A549 (cell line): ENCODE measurements at regions not wholly inside any gene's neighbourhood (a gene's known extent, or its start where the extent isn't known, plus 50 kb on each side); places are given as distances from the start of the nearest gene placed in this dataset.

ENCODE experiments used
- ATAC-seq, 2 experiments: fragments of 200-7000 bp in 1 of 2; fragments of >200 bp in 1 of 2; cut with Nextera tagmentation in 1 of 2; cut with Tn5 transposase in 1 of 2; 3 replicates each; pipeline versions ENCODE4 v1.8.0 to v1.9.1; 2018 to 2020; ENCODE audit warnings: mild to moderate bottlenecking in 1 of 2, moderate library complexity in 1 of 2
- CTCF ChIA-PET: fragments of 300-600 bp; sonication (Branson Sonifier 250); formaldehyde crosslinking; extraction: SDS; loops from one replicate; lab custom pipeline; 2021; ENCODE audit warnings: antibody characterized with exemption, inconsistent platforms; lab: Yijun Ruan, JAX
- POLR2A ChIA-PET: fragments of 350-600 bp; formaldehyde crosslinking; extraction: SDS; loops from one replicate; lab custom pipeline; 2021; ENCODE audit warnings: antibody characterized with exemption, inconsistent platforms; lab: Yijun Ruan, JAX
- DNase-seq, 2 experiments: peaks; one replicate each; pipeline versions ENCODE4 v3.0.0 to v3.0.0-alpha.2; 2011 to 2016; ENCODE audit warnings: low read depth in 1 of 2, low spot score in 1 of 2
- FAIRE-seq: peaks from 2 replicates; lab custom pipeline; 2011; peaks lifted over from hg19 to GRCh38; lab: Jason Lieb, UNC
- H3K27ac ChIP-seq, 2 experiments: fragments of >200 bp; sonication (Bioruptor Twin); formaldehyde crosslinking; 3 replicates each; pipeline ENCODE4 v1.5.1; 2016 to 2017
- H3K4me1 ChIP-seq: fragments of >200 bp; sonication (Bioruptor Twin); formaldehyde crosslinking; 3 replicates; pipeline ENCODE4 v1.6.1; 2016
- H3K4me2 ChIP-seq: fragments of >200 bp; sonication (Bioruptor Twin); formaldehyde crosslinking; 3 replicates; pipeline ENCODE4 v1.6.1; 2016
- H3K4me3 ChIP-seq: fragments of >200 bp; sonication (Bioruptor Twin); formaldehyde crosslinking; 3 replicates; pipeline ENCODE4 v1.5.1; 2016
- H3K9me3 ChIP-seq: fragments of >200 bp; sonication (Bioruptor Twin); formaldehyde crosslinking; 3 replicates; pipeline ENCODE4 v1.6.1; 2016
- BCL3 ChIP-seq: fragments of >200 bp; sonication (Bioruptor Twin); formaldehyde crosslinking; IDR thresholded peaks from 3 replicates; pipeline ENCODE4 v1.6.1; 2016
- BHLHE40 ChIP-seq: IDR thresholded peaks from 2 replicates; pipeline ENCODE4 v1.6.1; 2012; ENCODE audit warnings: low read depth, low read length, inconsistent platforms
- CBX2 ChIP-seq: fragments of 200-600 bp; sonication (generic); IDR thresholded peaks from 2 replicates; pipeline ENCODE4 v1.6.1; 2016; ENCODE audit warnings: low read depth, mild to moderate bottlenecking, borderline replicate concordance
- CBX8 ChIP-seq: fragments of 200-600 bp; sonication (generic); IDR thresholded peaks from 2 replicates; pipeline ENCODE4 v1.6.1; 2016
- CEBPB ChIP-seq, 2 experiments: fragments of >200 bp in 1 of 2; sonication (Bioruptor Twin) in 1 of 2; formaldehyde crosslinking in 1 of 2; IDR thresholded peaks; 2 replicates each; pipeline ENCODE4 v1.6.1; 2012 to 2016
- EHF ChIP-seq: fragments of 250-450 bp; sonication (Bioruptor Pico); IDR thresholded peaks from 2 replicates; pipeline ENCODE4 v1.5.0; 2020; ENCODE audit warnings: mild to moderate bottlenecking
- EHMT2 ChIP-seq: fragments of 200-600 bp; sonication (generic); IDR thresholded peaks from 2 replicates; pipeline ENCODE4 v1.6.1; 2016; ENCODE audit warnings: antibody characterized with exemption, low read depth, mild to moderate bottlenecking, moderate library complexity
- ELK1 ChIP-seq: fragments of 150-350 bp; IDR thresholded peaks from 2 replicates; pipeline ENCODE4 v1.6.1; 2014; ENCODE audit warnings: low read depth, mild to moderate bottlenecking, low read length
- EP300 ChIP-seq, 2 experiments: fragments of >200 bp; sonication (Bioruptor Twin); formaldehyde crosslinking; IDR thresholded peaks; 2 replicates in 1 of 2; 3 replicates in 1 of 2; pipeline ENCODE4 v1.6.1; 2016 to 2017
- ESRRA ChIP-seq: fragments of 150-350 bp; IDR thresholded peaks from 2 replicates; pipeline ENCODE4 v1.6.1; 2014; ENCODE audit warnings: mild to moderate bottlenecking, low read length, borderline replicate concordance
- FOSB ChIP-seq: fragments of 250-450 bp; sonication (Bioruptor Pico); IDR thresholded peaks from 2 replicates; pipeline ENCODE4 v1.5.0; 2020; ENCODE audit warnings: mild to moderate bottlenecking, moderate library complexity
- FOSL2 ChIP-seq, 2 experiments: fragments of 450-650 bp in 1 of 2; fragments of >200 bp in 1 of 2; sonication (Bioruptor Twin) in 1 of 2; formaldehyde crosslinking; IDR thresholded peaks; 2 replicates each; pipeline versions ENCODE4 v1.5.0 to v1.6.1; 2016 to 2020; ENCODE audit warnings: mild to moderate bottlenecking in 1 of 2, moderate library complexity in 1 of 2
- GATA3 ChIP-seq: IDR thresholded peaks from 2 replicates; pipeline ENCODE4 v1.6.1; 2012; ENCODE audit warnings: borderline replicate concordance
- JUN ChIP-seq, 2 experiments: fragments of >200 bp; sonication (Bioruptor Twin); formaldehyde crosslinking; IDR thresholded peaks; 2 replicates in 1 of 2; 3 replicates in 1 of 2; pipeline ENCODE4 v1.6.1; 2016 to 2017
- KDM5A ChIP-seq: fragments of 200-600 bp; sonication (generic); IDR thresholded peaks from 2 replicates; pipeline ENCODE4 v1.6.1; 2016; ENCODE audit warnings: antibody characterized with exemption, mild to moderate bottlenecking
- MAFK ChIP-seq: fragments of 450-650 bp; IDR thresholded peaks from 2 replicates; pipeline ENCODE4 v1.6.1; 2014; ENCODE audit not compliant: partially characterized antibody
- MAX ChIP-seq: IDR thresholded peaks from 2 replicates; pipeline ENCODE4 v1.6.1; 2012
- NFE2L2 ChIP-seq: fragments of 150-350 bp; conservative IDR thresholded peaks from 2 replicates; pipeline ENCODE4 v1.6.1; 2014; ENCODE audit warnings: low read length
- NPAS2 ChIP-seq: fragments of 250-450 bp; sonication (Bioruptor Pico); IDR thresholded peaks from 2 replicates; pipeline ENCODE4 v1.8.0; 2022; ENCODE audit warnings: mild to moderate bottlenecking, moderate library complexity, borderline replicate concordance
- PHF8 ChIP-seq: fragments of 200-600 bp; sonication (generic); IDR thresholded peaks from 2 replicates; pipeline ENCODE4 v1.6.1; 2016; ENCODE audit warnings: low read depth, mild to moderate bottlenecking, antibody characterized with exemption, moderate library complexity, borderline replicate concordance
- RAD21 ChIP-seq, 2 experiments: fragments of >200 bp in 1 of 2; sonication (Bioruptor Twin) in 1 of 2; formaldehyde crosslinking in 1 of 2; IDR thresholded peaks in 1 of 2; conservative IDR thresholded peaks in 1 of 2; 2 replicates in 1 of 2; 3 replicates in 1 of 2; pipeline ENCODE4 v1.6.1; 2012 to 2018; ENCODE audit warnings: inconsistent platforms in 1 of 2
- RCOR1 ChIP-seq: fragments of 150-350 bp; IDR thresholded peaks from 2 replicates; pipeline ENCODE4 v1.6.1; 2014; ENCODE audit warnings: antibody characterized with exemption, low read length, low read depth
- RFX5 ChIP-seq: fragments of 450-650 bp; IDR thresholded peaks from 2 replicates; pipeline ENCODE4 v1.7.1; 2014; ENCODE audit warnings: antibody characterized with exemption, mild to moderate bottlenecking, moderate library complexity
- TFCP2L1 ChIP-seq: fragments of 250-450 bp; sonication (Bioruptor Pico); IDR thresholded peaks from 2 replicates; pipeline ENCODE4 v1.5.0; 2021; ENCODE audit warnings: mild to moderate bottlenecking
- ZC3H11A ChIP-seq: fragments of 450-650 bp; IDR thresholded peaks from 2 replicates; pipeline ENCODE4 v1.6.1; 2014; ENCODE audit warnings: antibody characterized with exemption, mild to moderate bottlenecking
- ZNF302 ChIP-seq: fragments of 250-450 bp; sonication (Bioruptor Pico); IDR thresholded peaks from 2 replicates; pipeline ENCODE4 v1.9.0; 2021; ENCODE audit warnings: inconsistent platforms, mild to moderate bottlenecking, moderate library complexity
- ZSCAN20 ChIP-seq: fragments of 250-450 bp; sonication (Bioruptor Pico); IDR thresholded peaks from 2 replicates; pipeline ENCODE4 v1.8.0; 2022; ENCODE audit warnings: mild to moderate bottlenecking, moderate library complexity
- WGBS: methylation state at CpG from one replicate; pipeline ENCODE4 v1.1.6; 2017; ENCODE audit errors: missing lambda C conversion rate; 5-methylcytosine and 5-hydroxymethylcytosine counted together
- TF ChIP-seq, protein P1 (sequence below): IDR thresholded peaks from 2 replicates; pipeline ENCODE4 v1.6.1; 2012
- TF ChIP-seq, protein P2 (sequence below): fragments of 450-650 bp; IDR thresholded peaks from 2 replicates; pipeline ENCODE4 v1.6.1; 2014; ENCODE audit warnings: antibody characterized with exemption
- TF ChIP-seq, protein P3 (sequence below): IDR thresholded peaks from 2 replicates; pipeline ENCODE4 v1.6.1; 2012; ENCODE audit warnings: low read depth, borderline replicate concordance

- Histone ChIP-seq H3K4me2 (no peak overlapping the region), H3K4me1 (no peaks in the 10 kb centered on the region), H3K9me3 (no peaks in the 10 kb centered on the region), H3K4me3 (no peak overlapping the region), H3K27ac (no peak overlapping the region)
- FAIRE-seq (no peak), DNase-seq (no peak), ATAC-seq (no peak)
- WGBS, result 40% methylated on average over 1 of the region's 8 CpGs
- CTCF ChIA-PET, result no interaction called here
- no peak for TF ChIP-seq NPAS2 (CRISPR knock-in tag)
- no peak for TF ChIP-seq ELK1
- no peak for TF ChIP-seq MAFK
- TF ChIP-seq EP300 (IDR thresholded peaks at IDR 0.05), result no peak
- no peak for TF ChIP-seq JUN (IDR thresholded peaks at IDR 0.05)
- no peak for TF ChIP-seq CEBPB (IDR thresholded peaks at IDR 0.05)
- TF ChIP-seq ESRRA, result no peak
- no peak for TF ChIP-seq BHLHE40
- TF ChIP-seq KDM5A, result no peak
- no peak for TF ChIP-seq ZC3H11A
- no peak for TF ChIP-seq EHMT2
- no peak for TF ChIP-seq ZSCAN20 (CRISPR knock-in tag)
- TF ChIP-seq FOSL2 (IDR thresholded peaks at IDR 0.05), result no peak
- no peak for TF ChIP-seq FOSL2 (CRISPR knock-in tag; IDR thresholded peaks at IDR 0.05)
- no peak for TF ChIP-seq FOSB (CRISPR knock-in tag)
- no peak for TF ChIP-seq BCL3
- TF ChIP-seq CBX8, result no peak
- TF ChIP-seq RCOR1, result no peak
- POLR2A ChIA-PET, result no interaction called here
Measured at GRCh38 chr18:7170292-7170691, 52.7 kb upstream of the LAMA1 start.

DNA sequence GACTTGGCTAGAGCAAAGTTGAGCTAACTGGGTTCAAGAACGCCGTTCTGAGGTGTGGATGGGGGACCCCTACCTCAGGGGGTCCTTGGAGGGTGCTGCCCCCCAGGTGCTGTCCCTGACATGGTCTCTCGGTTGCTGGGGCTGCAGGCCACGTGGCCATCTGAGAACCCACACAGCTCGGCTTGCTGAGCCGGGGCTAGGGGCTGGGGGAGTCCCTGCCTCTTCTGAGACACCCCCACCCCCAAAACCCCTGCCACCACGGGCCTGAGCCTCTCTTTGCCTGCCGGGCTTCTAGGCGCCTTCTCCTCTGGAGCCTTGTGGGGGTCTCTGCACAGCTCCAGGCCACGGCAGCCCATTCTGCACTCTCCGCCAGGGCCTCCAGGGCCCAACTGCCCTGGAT lies 52.0 kb upstream of the LAMA1 start:
- FAIRE-seq (no peak), DNase-seq (no peak), ATAC-seq (no peak)
- Histone ChIP-seq H3K27ac (no peak overlapping the region), H3K4me2 (no peak overlapping the region), H3K9me3 (no peaks in the 10 kb centered on the region), H3K4me3 (no peak overlapping the region), H3K4me1 (no peaks in the 10 kb centered on the region)
- TF ChIP-seq TFCP2L1 (no peak), EHF (CRISPR knock-in tag) (no peak), GATA3 (no peak), ZNF302 (CRISPR knock-in tag) (no peak), ESRRA (no peak), NPAS2 (CRISPR knock-in tag) (no peak), PHF8 (no peak), RCOR1 (no peak), RFX5 (no peak), CEBPB (IDR thresholded peaks at IDR 0.05) (no peak), FOSL2 (IDR thresholded peaks at IDR 0.05) (no peak), FOSL2 (CRISPR knock-in tag; IDR thresholded peaks at IDR 0.05) (no peak), CBX2 (no peak), BHLHE40 (no peak), RAD21 (conservative IDR thresholded peaks at IDR 0.05 in 1 of 2, IDR thresholded peaks at IDR 0.05 in 1 of 2) (no peak), NFE2L2 (no peak), MAX (no peak)
- TF ChIP-seq, protein P1, sequence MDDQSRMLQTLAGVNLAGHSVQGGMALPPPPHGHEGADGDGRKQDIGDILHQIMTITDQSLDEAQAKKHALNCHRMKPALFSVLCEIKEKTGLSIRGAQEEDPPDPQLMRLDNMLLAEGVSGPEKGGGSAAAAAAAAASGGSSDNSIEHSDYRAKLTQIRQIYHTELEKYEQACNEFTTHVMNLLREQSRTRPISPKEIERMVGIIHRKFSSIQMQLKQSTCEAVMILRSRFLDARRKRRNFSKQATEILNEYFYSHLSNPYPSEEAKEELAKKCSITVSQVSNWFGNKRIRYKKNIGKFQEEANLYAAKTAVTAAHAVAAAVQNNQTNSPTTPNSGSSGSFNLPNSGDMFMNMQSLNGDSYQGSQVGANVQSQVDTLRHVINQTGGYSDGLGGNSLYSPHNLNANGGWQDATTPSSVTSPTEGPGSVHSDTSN, result no peak
- TF ChIP-seq, protein P2, sequence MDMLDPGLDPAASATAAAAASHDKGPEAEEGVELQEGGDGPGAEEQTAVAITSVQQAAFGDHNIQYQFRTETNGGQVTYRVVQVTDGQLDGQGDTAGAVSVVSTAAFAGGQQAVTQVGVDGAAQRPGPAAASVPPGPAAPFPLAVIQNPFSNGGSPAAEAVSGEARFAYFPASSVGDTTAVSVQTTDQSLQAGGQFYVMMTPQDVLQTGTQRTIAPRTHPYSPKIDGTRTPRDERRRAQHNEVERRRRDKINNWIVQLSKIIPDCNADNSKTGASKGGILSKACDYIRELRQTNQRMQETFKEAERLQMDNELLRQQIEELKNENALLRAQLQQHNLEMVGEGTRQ, result no peak
- TF ChIP-seq, protein P3, sequence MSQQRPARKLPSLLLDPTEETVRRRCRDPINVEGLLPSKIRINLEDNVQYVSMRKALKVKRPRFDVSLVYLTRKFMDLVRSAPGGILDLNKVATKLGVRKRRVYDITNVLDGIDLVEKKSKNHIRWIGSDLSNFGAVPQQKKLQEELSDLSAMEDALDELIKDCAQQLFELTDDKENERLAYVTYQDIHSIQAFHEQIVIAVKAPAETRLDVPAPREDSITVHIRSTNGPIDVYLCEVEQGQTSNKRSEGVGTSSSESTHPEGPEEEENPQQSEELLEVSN, result no peak
- 48% methylated on average over 5 of the region's 11 CpGs for WGBS
- CTCF ChIA-PET, result interaction anchor here (0.8 to 2.5 kb wide), 3 partner anchors 8 to 249 kb away, joined by 3 to 14 read pairs (median 3); no protein-coding TSS in a partner anchor
- POLR2A ChIA-PET, result no interaction called here
